HK-2 (cell line): ENCODE measurements at regions not wholly inside any gene's neighbourhood (a gene's known extent, or its start where the extent isn't known, plus 50 kb on each side); places are given as distances from the start of the nearest gene placed in this dataset.
"Not testable (repeated sequence)": the region's sequence is repeated elsewhere in the genome, so short reads cannot be mapped to it uniquely, and the experiment has no call there.

ENCODE experiments used
- DNase-seq: peaks from one replicate; pipeline ENCODE4 v3.0.0-alpha.2; 2018; ENCODE audit not compliant: unreplicated experiment

DNA sequence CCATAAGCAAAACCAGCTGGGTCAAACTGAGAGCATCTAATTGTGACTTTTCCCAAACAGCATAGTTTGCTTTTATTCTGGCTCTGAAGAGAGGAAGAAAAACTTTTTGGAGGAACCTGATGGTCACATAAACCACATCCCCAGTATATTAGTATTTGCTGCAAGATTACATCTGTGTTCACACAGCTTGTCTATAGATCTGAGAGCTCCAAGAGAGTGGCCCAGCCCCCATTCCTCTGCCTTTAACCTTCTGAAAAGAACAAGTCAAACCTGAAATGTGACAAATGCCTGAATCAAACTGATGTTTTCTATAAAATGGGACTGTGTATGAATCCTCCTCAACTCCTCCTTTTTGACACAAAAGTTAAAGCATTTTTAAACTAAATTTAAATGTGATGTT is 435.2 kb downstream of the ZNF479 start:
- DNase-seq: not testable (repeated sequence)

DNA sequence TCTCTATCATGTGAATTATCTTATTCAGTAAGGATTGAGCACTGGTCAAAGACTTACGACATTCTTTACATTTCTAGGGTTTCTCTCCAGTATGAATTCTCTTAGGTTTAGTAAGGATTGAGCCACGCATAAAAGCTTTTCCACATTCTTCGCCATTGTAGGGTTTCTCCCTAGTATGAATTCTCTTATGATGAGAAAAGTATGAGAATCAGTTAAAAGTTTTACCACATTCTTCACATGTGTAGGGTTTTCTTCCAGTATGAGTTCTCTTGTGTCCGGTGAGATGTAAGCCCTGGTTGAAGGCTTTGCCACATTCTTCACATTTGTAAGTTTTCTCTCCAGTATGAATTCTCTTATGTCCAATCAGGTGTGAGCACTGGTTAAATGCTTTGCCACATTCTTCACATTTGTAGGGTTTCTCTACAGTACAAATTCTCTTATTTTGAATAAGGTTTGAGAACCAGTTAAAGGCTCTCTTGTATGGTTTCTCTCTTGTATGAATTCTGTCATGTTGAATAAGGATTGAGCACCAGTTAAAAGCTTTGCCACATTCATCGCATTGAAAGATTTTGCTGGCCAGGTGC is 445.9 kb downstream of the ZNF479 start:
- DNase-seq: no peak

DNA sequence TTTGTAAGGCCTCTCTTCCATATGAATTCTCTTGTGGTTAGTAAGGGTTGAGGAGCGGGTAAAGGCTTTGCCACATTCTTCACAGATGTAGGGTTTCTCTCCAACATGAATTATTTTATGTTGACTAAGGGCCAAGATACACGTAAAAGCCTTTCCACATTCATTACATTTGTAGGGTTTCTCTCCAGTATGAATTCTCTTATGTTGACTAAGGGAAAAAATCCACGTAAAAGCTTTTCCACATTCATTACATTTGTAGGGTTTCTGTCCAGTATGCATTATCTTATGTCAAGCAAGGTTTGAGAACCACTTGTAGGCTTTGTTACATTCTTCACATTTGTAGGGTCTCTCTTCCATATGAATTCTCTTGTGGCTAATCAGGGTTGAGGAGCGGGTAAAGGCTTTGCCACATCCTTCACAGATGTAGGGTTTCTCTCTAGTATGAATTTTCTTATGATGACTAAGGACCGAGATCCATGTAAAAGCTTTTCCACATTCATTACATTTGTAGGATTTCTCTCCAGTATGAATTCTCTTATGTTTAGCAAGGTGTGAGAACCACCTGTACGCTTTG is 493.0 kb downstream of the ZNF479 start:
- no peak for DNase-seq

DNA sequence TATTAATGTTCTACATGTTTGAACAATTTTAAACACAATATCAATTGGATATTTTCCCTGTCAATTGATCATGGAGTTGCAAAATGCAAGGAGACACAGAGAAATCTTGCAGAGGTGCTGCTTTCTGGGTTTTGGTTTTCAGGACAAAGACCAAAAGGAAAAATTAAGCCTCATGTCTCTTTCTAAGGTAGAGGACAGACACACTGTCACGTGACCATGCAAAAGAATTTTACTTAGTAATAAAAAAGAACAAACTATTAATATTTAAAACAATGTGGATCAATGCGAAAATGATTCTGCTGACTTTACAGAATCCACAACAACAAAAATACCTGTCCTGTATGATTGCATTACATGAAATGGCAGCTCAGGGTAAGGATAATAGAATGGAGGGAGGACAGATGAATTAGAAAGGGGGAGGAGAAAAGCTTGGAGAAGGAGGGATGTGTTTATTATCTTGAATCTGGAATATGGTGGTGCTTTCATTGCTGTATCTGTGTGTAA is 493.7 kb upstream of the NUPR2 start:
- no peak for DNase-seq

- no peak for DNase-seq
These were observed 488.9 kb upstream of the NUPR2 start for GRCh38 chr7:56605146-56605545.

GRCh38 chr7:56578612-56579011 is 462.4 kb upstream of the NUPR2 start:
- DNase-seq: no peak

GRCh38 chr7:56570968-56571367 is 454.8 kb upstream of the NUPR2 start:
- DNase-seq: no peak

DNA sequence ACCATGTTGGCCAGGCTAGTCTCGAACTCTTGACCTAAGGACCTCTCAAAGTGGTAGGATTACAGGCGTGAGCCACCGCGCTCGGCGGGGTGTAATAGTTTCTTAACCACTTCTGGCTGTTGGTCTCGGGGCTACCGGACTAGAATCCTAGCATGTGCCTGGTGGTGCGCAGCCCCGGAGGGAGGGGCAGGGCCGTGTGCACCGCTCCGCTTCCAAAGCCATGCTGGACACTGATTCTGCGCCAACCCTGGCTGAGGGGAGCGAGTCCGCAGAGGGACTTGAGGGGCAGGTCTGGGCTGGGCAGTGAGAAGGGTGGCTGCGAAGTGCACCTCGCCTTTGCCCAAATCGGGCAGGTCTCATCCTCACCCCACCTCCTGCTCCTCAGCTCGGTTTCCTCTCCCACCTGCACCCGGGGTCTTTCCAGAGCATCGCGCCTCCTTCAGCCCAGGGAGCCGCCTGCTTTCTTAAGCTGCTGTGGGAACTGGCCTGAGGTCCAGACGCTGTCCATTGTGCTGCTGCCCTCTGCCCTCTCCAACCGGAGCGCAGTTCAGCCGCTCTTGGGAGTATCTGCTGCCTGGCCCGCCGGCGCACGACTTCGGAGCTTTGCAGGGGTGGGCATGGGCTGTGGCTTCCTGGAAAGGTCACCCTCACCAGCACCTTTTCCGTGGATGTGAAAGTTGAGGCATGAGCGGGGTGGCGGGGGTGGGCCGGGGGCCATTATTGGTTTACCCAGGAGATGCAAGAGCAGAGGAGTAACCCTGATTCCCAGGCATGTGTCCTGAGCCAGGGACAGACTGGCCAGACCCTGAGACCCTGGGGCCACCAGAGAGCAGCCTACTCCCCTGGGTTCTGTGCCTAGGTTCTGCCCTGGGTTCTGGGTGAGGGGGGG is 422.6 kb upstream of the NUPR2 start:
- DNase-seq: no peak

- no peak for DNase-seq
These were observed 421.7 kb upstream of the NUPR2 start for GRCh38 chr7:56537952-56538351.

- DNase-seq: no peak
These were observed 421.3 kb upstream of the NUPR2 start for GRCh38 chr7:56537477-56537876.

GRCh38 chr7:56495165-56495564 is 378.9 kb upstream of the NUPR2 start:
- no peak for DNase-seq

- no peak for DNase-seq
These were observed 377.7 kb upstream of the NUPR2 start for GRCh38 chr7:56493704-56494450.

- no peak for DNase-seq
These were observed 377.0 kb upstream of the NUPR2 start for GRCh38 chr7:56493196-56493595.

GRCh38 chr7:56491636-56492425 is 375.6 kb upstream of the NUPR2 start:
- no peak for DNase-seq

DNA sequence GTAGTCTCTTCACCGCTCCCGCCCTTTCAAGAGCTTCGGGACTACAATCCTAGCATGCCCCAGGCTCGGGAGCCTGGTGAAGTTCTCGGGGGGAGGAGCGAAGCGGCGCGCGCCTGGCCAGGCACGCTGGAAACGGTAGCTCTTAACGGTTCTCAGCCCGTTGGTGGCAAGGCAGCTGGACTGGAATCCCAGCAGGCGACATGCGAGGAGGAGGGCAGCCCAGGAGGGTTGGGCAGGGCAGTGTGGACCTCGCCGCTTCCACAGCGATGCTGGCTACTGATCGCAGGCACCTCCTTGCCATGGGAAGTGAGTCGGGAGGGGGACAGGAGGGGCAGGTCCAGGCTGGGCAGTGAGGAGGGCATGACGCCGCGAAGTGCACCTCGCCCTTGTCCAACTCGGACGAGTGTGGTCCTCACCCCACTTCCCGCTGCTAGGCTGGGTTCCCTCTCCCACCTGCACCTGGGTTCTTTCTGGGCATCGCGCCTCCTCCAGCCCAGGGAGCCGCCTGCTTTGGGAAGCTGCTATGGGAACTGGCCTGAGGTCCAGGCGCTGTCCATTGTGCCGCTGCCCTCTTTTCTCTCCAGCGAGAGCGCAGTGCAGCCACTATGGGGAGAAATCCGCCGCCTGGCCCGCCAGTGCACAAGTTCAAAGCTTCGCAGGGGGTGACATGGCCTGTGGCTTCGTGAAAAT is 367.8 kb upstream of the NUPR2 start:
- DNase-seq: no peak

GRCh38 chr7:56483153-56483552 is 366.9 kb upstream of the NUPR2 start:
- DNase-seq: no peak

GRCh38 chr7:56479748-56480147 is 363.5 kb upstream of the NUPR2 start:
- DNase-seq: no peak

DNA sequence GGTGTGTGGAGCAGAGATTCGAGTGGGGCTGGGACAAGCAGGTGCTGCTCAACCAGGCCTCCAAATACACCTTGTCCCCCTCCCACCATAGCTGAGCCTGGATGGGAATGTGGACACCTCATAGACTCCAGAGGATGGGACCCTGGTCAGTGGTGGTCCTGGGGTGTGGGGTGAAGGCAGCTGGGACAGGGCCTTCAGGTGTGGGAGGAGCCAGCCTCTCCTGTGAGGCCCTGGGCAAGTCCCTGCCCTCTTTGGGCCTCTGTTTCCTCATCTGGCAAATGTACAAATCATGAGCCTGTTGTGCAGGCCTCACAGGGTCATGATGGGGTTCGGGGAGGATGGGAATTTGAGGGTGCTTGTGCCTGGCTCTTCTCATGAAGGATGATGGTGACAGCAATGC is 362.9 kb upstream of the NUPR2 start:
- DNase-seq: no peak

GRCh38 chr7:56474271-56474670 is 358.1 kb upstream of the NUPR2 start:
- DNase-seq: no peak

DNA sequence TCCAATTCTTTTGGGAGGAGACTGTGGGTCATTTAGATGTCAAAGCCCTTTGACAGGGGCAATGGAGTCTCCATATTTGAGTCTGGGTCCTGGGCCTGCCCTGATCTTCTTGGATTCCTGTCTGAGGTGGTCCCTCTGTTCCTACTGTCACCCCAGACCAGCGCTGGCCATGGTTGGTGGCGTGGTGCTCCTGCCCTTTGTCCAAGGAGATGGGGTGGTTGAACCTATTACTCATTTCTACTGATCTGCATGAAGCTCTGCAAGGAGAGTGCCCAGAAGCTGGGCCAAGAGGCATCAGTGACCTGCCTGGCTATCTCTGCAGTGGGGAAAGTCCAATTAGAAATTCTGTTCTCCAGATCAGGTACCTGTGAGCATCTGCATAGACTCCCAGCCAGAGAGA is 355.6 kb upstream of the NUPR2 start:
- no peak for DNase-seq
